T-helper 2 cell treated with Interferon-gamma antibody and Interleukin-4, amounts not matched to agents 5 μg/mL and 100 μg/mL, for 36 hours (primary cell): ENCODE measurements at regions not wholly inside any gene's neighbourhood (a gene's known extent, or its start where the extent isn't known, plus 50 kb on each side); places are given as distances from the start of the nearest gene placed in this dataset.

Experiments
- DNase-seq: peaks from one replicate; pipeline ENCODE4 v3.0.0; 2021; ENCODE audit warnings: low spot score
- H3K27ac Mint-ChIP-seq: one replicate; pipeline ENCODE4 v1.8.0; 2021; ENCODE audit warnings: mild to moderate bottlenecking, mixed read lengths
- H3K27me3 Mint-ChIP-seq: one replicate; pipeline ENCODE4 v1.8.0; 2021; ENCODE audit warnings: low read depth, mixed read lengths
- H3K36me3 Mint-ChIP-seq: one replicate; pipeline ENCODE4 v1.8.0; 2021; ENCODE audit warnings: low read depth, mixed read lengths
- H3K4me1 Mint-ChIP-seq: one replicate; pipeline ENCODE4 v1.8.0; 2021; ENCODE audit warnings: low read depth, mixed read lengths
- H3K4me3 Mint-ChIP-seq: one replicate; pipeline ENCODE4 v1.8.0; 2022; ENCODE audit warnings: mild to moderate bottlenecking, moderate library complexity, mixed read lengths
- H3K9me3 Mint-ChIP-seq: one replicate; pipeline ENCODE4 v1.8.0; 2021; ENCODE audit warnings: mixed read lengths

- H3K36me3 Mint-ChIP-seq = no peaks in the 10 kb centered on the region
- H3K4me3 Mint-ChIP-seq = no peak overlapping the region
- no peaks in the 10 kb centered on the region for H3K27me3 Mint-ChIP-seq
- no peak overlapping the region for H3K27ac Mint-ChIP-seq
- no peak for DNase-seq
- H3K9me3 Mint-ChIP-seq = peaks cover 6% of the 10 kb centered on the region
- H3K4me1 Mint-ChIP-seq = no peaks in the 10 kb centered on the region
These were observed 838.2 kb upstream of the ADGRL2 start for GRCh38 chr1:80962564-80962963.

- Mint-ChIP-seq H3K27ac (no peak overlapping the region), H3K4me1 (no peaks in the 10 kb centered on the region), H3K36me3 (no peaks in the 10 kb centered on the region), H3K27me3 (no peaks in the 10 kb centered on the region), H3K9me3 (peaks cover 10% of the 10 kb centered on the region), H3K4me3 (no peak overlapping the region)
- DNase-seq = no peak
These were observed 839.1 kb upstream of the ADGRL2 start for GRCh38 chr1:80961464-80962190.

GRCh38 chr1:80933346-80933745 is 867.4 kb upstream of the ADGRL2 start:
- H3K9me3 Mint-ChIP-seq = peaks cover 27% of the 10 kb centered on the region
- no peak overlapping the region for H3K4me3 Mint-ChIP-seq
- no peak for DNase-seq
- H3K27me3 Mint-ChIP-seq = no peaks in the 10 kb centered on the region
- no peaks in the 10 kb centered on the region for H3K36me3 Mint-ChIP-seq
- no peaks in the 10 kb centered on the region for H3K4me1 Mint-ChIP-seq
- H3K27ac Mint-ChIP-seq = no peak overlapping the region

GRCh38 chr1:80931178-80931577 is 869.6 kb upstream of the ADGRL2 start:
- Mint-ChIP-seq H3K4me3 (no peak overlapping the region), H3K36me3 (no peaks in the 10 kb centered on the region), H3K27ac (no peak overlapping the region), H3K4me1 (no peaks in the 10 kb centered on the region), H3K9me3 (peaks cover 28% of the 10 kb centered on the region), H3K27me3 (no peaks in the 10 kb centered on the region)
- DNase-seq = no peak

- no peaks in the 10 kb centered on the region for H3K36me3 Mint-ChIP-seq
- no peak overlapping the region for H3K27ac Mint-ChIP-seq
- H3K4me3 Mint-ChIP-seq = no peak overlapping the region
- no peaks in the 10 kb centered on the region for H3K4me1 Mint-ChIP-seq
- H3K27me3 Mint-ChIP-seq = no peaks in the 10 kb centered on the region
- DNase-seq = no peak
- H3K9me3 Mint-ChIP-seq = peaks cover 27% of the 10 kb centered on the region
These were observed 870.7 kb upstream of the ADGRL2 start for GRCh38 chr1:80929868-80930508.

GRCh38 chr1:80926531-80926930 is 874.2 kb upstream of the ADGRL2 start:
- H3K9me3 Mint-ChIP-seq = peaks cover 21% of the 10 kb centered on the region
- no peak overlapping the region for H3K4me3 Mint-ChIP-seq
- no peaks in the 10 kb centered on the region for H3K27me3 Mint-ChIP-seq
- H3K36me3 Mint-ChIP-seq = no peaks in the 10 kb centered on the region
- H3K27ac Mint-ChIP-seq = no peak overlapping the region
- H3K4me1 Mint-ChIP-seq = no peaks in the 10 kb centered on the region
- DNase-seq = no peak

GRCh38 chr1:80925130-80925805 is 875.5 kb upstream of the ADGRL2 start:
- no peak for DNase-seq
- Mint-ChIP-seq H3K4me3 (no peak overlapping the region), H3K9me3 (peaks cover 10% of the 10 kb centered on the region), H3K27me3 (no peaks in the 10 kb centered on the region), H3K27ac (no peak overlapping the region), H3K4me1 (no peaks in the 10 kb centered on the region), H3K36me3 (no peaks in the 10 kb centered on the region)

GRCh38 chr1:80924290-80924689 is 876.4 kb upstream of the ADGRL2 start:
- no peaks in the 10 kb centered on the region for H3K4me1 Mint-ChIP-seq
- H3K36me3 Mint-ChIP-seq = no peaks in the 10 kb centered on the region
- no peaks in the 10 kb centered on the region for H3K27me3 Mint-ChIP-seq
- no peak for DNase-seq
- H3K9me3 Mint-ChIP-seq = peaks cover 12% of the 10 kb centered on the region
- H3K4me3 Mint-ChIP-seq = no peak overlapping the region
- no peak overlapping the region for H3K27ac Mint-ChIP-seq

GRCh38 chr1:80922906-80923305 is 877.8 kb upstream of the ADGRL2 start:
- no peak for DNase-seq
- Mint-ChIP-seq H3K27ac (no peak overlapping the region), H3K36me3 (no peaks in the 10 kb centered on the region), H3K4me3 (no peak overlapping the region), H3K4me1 (no peaks in the 10 kb centered on the region), H3K9me3 (peaks cover 11% of the 10 kb centered on the region), H3K27me3 (no peaks in the 10 kb centered on the region)

GRCh38 chr1:80919426-80919825 is 881.3 kb upstream of the ADGRL2 start:
- no peaks in the 10 kb centered on the region for H3K36me3 Mint-ChIP-seq
- no peak overlapping the region for H3K27ac Mint-ChIP-seq
- H3K4me3 Mint-ChIP-seq = no peak overlapping the region
- no peaks in the 10 kb centered on the region for H3K27me3 Mint-ChIP-seq
- H3K4me1 Mint-ChIP-seq = no peaks in the 10 kb centered on the region
- no peak for DNase-seq
- H3K9me3 Mint-ChIP-seq = peaks cover 5% of the 10 kb centered on the region

- no peak overlapping the region for H3K4me3 Mint-ChIP-seq
- no peaks in the 10 kb centered on the region for H3K4me1 Mint-ChIP-seq
- no peak overlapping the region for H3K27ac Mint-ChIP-seq
These were observed 882.4 kb upstream of the ADGRL2 start for GRCh38 chr1:80918380-80918779.

GRCh38 chr1:80917826-80918225 is 882.9 kb upstream of the ADGRL2 start:
- Mint-ChIP-seq H3K9me3 (peaks cover 5% of the 10 kb centered on the region), H3K4me1 (no peaks in the 10 kb centered on the region), H3K27ac (no peak overlapping the region), H3K36me3 (no peaks in the 10 kb centered on the region), H3K4me3 (no peak overlapping the region), H3K27me3 (no peaks in the 10 kb centered on the region)
- no peak for DNase-seq

More at GRCh38 chr1:80918380-80918779, 882.4 kb upstream of the ADGRL2 start:
- Mint-ChIP-seq H3K9me3 (peaks cover 5% of the 10 kb centered on the region), H3K27me3 (no peaks in the 10 kb centered on the region), H3K36me3 (no peaks in the 10 kb centered on the region)
- DNase-seq = no peak

- Mint-ChIP-seq H3K27ac (no peak overlapping the region), H3K9me3 (peaks cover 5% of the 10 kb centered on the region), H3K4me3 (no peak overlapping the region), H3K36me3 (no peaks in the 10 kb centered on the region), H3K4me1 (no peaks in the 10 kb centered on the region), H3K27me3 (no peaks in the 10 kb centered on the region)
- DNase-seq = no peak
These were observed 883.5 kb upstream of the ADGRL2 start for GRCh38 chr1:80917225-80917624.

GRCh38 chr1:80915491-80915890 is 885.2 kb upstream of the ADGRL2 start:
- Mint-ChIP-seq H3K27me3 (no peaks in the 10 kb centered on the region), H3K9me3 (peaks cover 17% of the 10 kb centered on the region), H3K27ac (no peak overlapping the region), H3K4me3 (no peak overlapping the region), H3K4me1 (no peaks in the 10 kb centered on the region), H3K36me3 (no peaks in the 10 kb centered on the region)
- DNase-seq = no peak
